H1 (cell line): ENCODE measurements at regions not wholly inside any gene's neighbourhood (a gene's known extent, or its start where the extent isn't known, plus 50 kb on each side); places are given as distances from the start of the nearest gene placed in this dataset.
"Not testable (repeated sequence)": the region's sequence is repeated elsewhere in the genome, so short reads cannot be mapped to it uniquely, and the experiment has no call there.

Experiments used
- CTCF ChIA-PET: fragments of 300-600 bp; sonication (Branson Sonifier 250); formaldehyde crosslinking; loops from one replicate; lab custom pipeline; 2021; ENCODE audit not compliant: partially characterized antibody; lab: Charles Lee
- POLR2A ChIA-PET: fragments of 300-600 bp; sonication (Branson Sonifier 250); formaldehyde crosslinking; loops from one replicate; lab custom pipeline; 2021; ENCODE audit warnings: inconsistent platforms; ENCODE audit not compliant: partially characterized antibody; lab: Charles Lee
- DNase-seq, 2 experiments: peaks; one replicate each; pipeline versions ENCODE4 v3.0.0 to v3.0.0-alpha.2; 2010 to 2022; ENCODE audit warnings: low spot score in 2 of 2, low read depth in 1 of 2, mixed read lengths in 1 of 2
- FAIRE-seq: peaks from 2 replicates; lab custom pipeline; 2011; peaks lifted over from hg19 to GRCh38; lab: Jason Lieb, UNC
- H2AFZ ChIP-seq: 2 replicates; pipeline ENCODE4 v1.8.1; 2012; ENCODE audit warnings: low read length, inconsistent platforms
- H2AK5ac ChIP-seq: 2 replicates; pipeline ENCODE4 v1.6.1; 2013; ENCODE audit warnings: low read depth, low read length
- H2BK120ac ChIP-seq: replicated peaks from 2 replicates; pipeline ENCODE3; 2013; ENCODE audit warnings: low read depth, low read length, inconsistent platforms
- H2BK12ac ChIP-seq: 2 replicates; pipeline ENCODE4 v1.6.1; 2013; ENCODE audit warnings: low read depth, low read length
- H2BK15ac ChIP-seq: 2 replicates; pipeline ENCODE4 v1.6.1; 2013; ENCODE audit warnings: low read length
- H2BK20ac ChIP-seq: 2 replicates; pipeline ENCODE4 v1.6.1; 2013; ENCODE audit warnings: low read length
- H2BK5ac ChIP-seq: 2 replicates; pipeline ENCODE4 v1.6.1; 2013; ENCODE audit warnings: low read depth, low read length
- H3K14ac ChIP-seq: 2 replicates; pipeline ENCODE4 v1.6.1; 2013; ENCODE audit warnings: inconsistent platforms; ENCODE audit not compliant: insufficient read length
- H3K18ac ChIP-seq: 2 replicates; pipeline ENCODE4 v1.6.1; 2013; ENCODE audit warnings: low read length; ENCODE audit errors: extremely low read depth
- H3K23ac ChIP-seq: 2 replicates; pipeline ENCODE4 v1.6.1; 2013; ENCODE audit warnings: inconsistent platforms; ENCODE audit not compliant: insufficient read length
- H3K23me2 ChIP-seq: 2 replicates; pipeline ENCODE4 v1.6.1; 2013; ENCODE audit warnings: low read depth, low read length
- H3K27ac ChIP-seq: 2 replicates; pipeline ENCODE4 v1.6.1; 2011; ENCODE audit warnings: low read depth, low read length, inconsistent platforms
- H3K27me3 ChIP-seq, 4 experiments: replicated peaks in 1 of 4; 1 replicate in 1 of 4; 2 replicates in 3 of 4; pipeline versions ENCODE4 v1.6.1 to v1.8.1; 2011 to 2013; ENCODE audit warnings: low read length in 3 of 4, mild to moderate bottlenecking in 3 of 4, inconsistent platforms in 2 of 4, mixed read lengths in 2 of 4, moderate library complexity in 1 of 4; ENCODE audit not compliant: control insufficient read depth in 3 of 4, insufficient read depth in 3 of 4; ENCODE audit errors: extremely low read depth in 1 of 4
- H3K36me3 ChIP-seq, 4 experiments: 2 replicates each; pipeline versions ENCODE4 v1.6.1 to v1.8.1; 2011 to 2013; ENCODE audit warnings: mild to moderate bottlenecking in 4 of 4, low read length in 3 of 4, moderate library complexity in 2 of 4, control low read depth in 1 of 4, inconsistent platforms in 1 of 4; ENCODE audit not compliant: insufficient read depth in 4 of 4, control insufficient read depth in 2 of 4
- H3K4ac ChIP-seq: replicated peaks from 2 replicates; pipeline ENCODE3; 2013; ENCODE audit warnings: low read length, low read depth, mixed read lengths, inconsistent platforms; ENCODE audit not compliant: insufficient read length
- H3K4me1 ChIP-seq, 4 experiments: replicated peaks in 1 of 4; 1 replicate in 1 of 4; 2 replicates in 3 of 4; pipeline versions ENCODE4 v1.6.1 to v1.8.1; 2011 to 2013; ENCODE audit warnings: low read length in 3 of 4, inconsistent platforms in 2 of 4, mixed read lengths in 1 of 4; ENCODE audit not compliant: insufficient read depth in 4 of 4, control insufficient read depth in 3 of 4
- H3K4me2 ChIP-seq, 2 experiments: 2 replicates each; pipeline versions ENCODE4 v1.6.1 to v1.8.1; 2011 to 2013; ENCODE audit warnings: low read depth in 2 of 2, low read length in 2 of 2, control low read depth in 1 of 2, inconsistent platforms in 1 of 2, mild to moderate bottlenecking in 1 of 2; ENCODE audit not compliant: insufficient read depth in 1 of 2
- H3K4me3 ChIP-seq, 4 experiments: fragments of 200-600, 300-600 bp in 1 of 4; sonication (generic), shearing (Covaris generic), sonication (Bioruptor Twin) in 1 of 4; 2 replicates each; pipeline versions ENCODE4 v1.5.1 to v1.8.1; 2011 to 2016; ENCODE audit warnings: low read length in 4 of 4, low read depth in 3 of 4, control low read depth in 2 of 4, inconsistent platforms in 2 of 4, mild to moderate bottlenecking in 2 of 4, mixed read lengths in 1 of 4, moderate library complexity in 1 of 4; ENCODE audit not compliant: insufficient read depth in 2 of 4; ENCODE audit errors: extremely low read depth in 1 of 4
- H3K56ac ChIP-seq: replicated peaks from 2 replicates; pipeline ENCODE3; 2013; ENCODE audit warnings: low read depth, mild to moderate bottlenecking, mixed read lengths, low read length, inconsistent platforms; ENCODE audit not compliant: insufficient read length
- H3K79me1 ChIP-seq: 2 replicates; pipeline ENCODE4 v1.6.1; 2013; ENCODE audit warnings: low read depth, low read length, control low read depth
- H3K79me2 ChIP-seq, 2 experiments: 2 replicates each; pipeline versions ENCODE4 v1.6.1 to v1.8.1; 2012 to 2013; ENCODE audit warnings: low read length in 2 of 2, mild to moderate bottlenecking in 2 of 2, inconsistent platforms in 1 of 2; ENCODE audit not compliant: insufficient read depth in 2 of 2, control insufficient read depth in 1 of 2
- H3K9ac ChIP-seq, 4 experiments: replicated peaks in 1 of 4; 1 replicate in 1 of 4; 2 replicates in 3 of 4; pipeline versions ENCODE4 v1.6.1 to v1.8.1; 2011 to 2013; ENCODE audit warnings: low read depth in 3 of 4, low read length in 3 of 4, control low read depth in 2 of 4, mild to moderate bottlenecking in 2 of 4, moderate library complexity in 2 of 4, inconsistent platforms in 1 of 4; ENCODE audit errors: extremely low read depth in 1 of 4
- H3K9me3 ChIP-seq, 2 experiments: 2 replicates each; pipeline versions ENCODE4 v1.6.1 to v1.8.1; 2012 to 2013; ENCODE audit warnings: mild to moderate bottlenecking in 2 of 2, moderate library complexity in 2 of 2, control low read depth in 1 of 2, inconsistent platforms in 1 of 2, low read depth in 1 of 2, low read length in 1 of 2, mixed read lengths in 1 of 2; ENCODE audit not compliant: insufficient read depth in 2 of 2
- H4K20me1 ChIP-seq, 2 experiments: replicated peaks in 1 of 2; 2 replicates each; pipeline versions ENCODE3 to v1.8.1; 2011 to 2013; ENCODE audit warnings: inconsistent platforms in 2 of 2, low read length in 2 of 2, mild to moderate bottlenecking in 1 of 2; ENCODE audit not compliant: insufficient read depth in 2 of 2, control insufficient read depth in 1 of 2
- H4K5ac ChIP-seq: 2 replicates; pipeline ENCODE4 v1.6.1; 2013; ENCODE audit warnings: low read length, low read depth, mixed read lengths, inconsistent platforms; ENCODE audit not compliant: insufficient read length
- H4K8ac ChIP-seq: 2 replicates; pipeline ENCODE4 v1.8.0; 2013; ENCODE audit warnings: mild to moderate bottlenecking, moderate library complexity, low read length, inconsistent platforms; ENCODE audit not compliant: insufficient read depth; ENCODE audit errors: extremely low read depth
- H4K91ac ChIP-seq: replicated peaks from 2 replicates; pipeline ENCODE3; 2013; ENCODE audit warnings: low read length, mixed read lengths, inconsistent platforms; ENCODE audit not compliant: insufficient read length
- WGBS, 2 experiments: shearing (Covaris generic) in 1 of 2; methylation state at CpG; one replicate each; pipeline versions ENCODE4 v1.1.6 to v1.1.7; 2013 to 2015; ENCODE audit warnings: low lambda C conversion rate in 2 of 2, mixed read lengths in 2 of 2, inconsistent platforms in 1 of 2, low coverage in 1 of 2, missing lambda C conversion rate in 1 of 2; ENCODE audit not compliant: insufficient replicate concordance in 2 of 2, insufficient coverage in 1 of 2, insufficient read length in 1 of 2; ENCODE audit errors: extremely low coverage in 1 of 2, missing lambda C conversion rate in 1 of 2; 5-methylcytosine and 5-hydroxymethylcytosine counted together

DNA sequence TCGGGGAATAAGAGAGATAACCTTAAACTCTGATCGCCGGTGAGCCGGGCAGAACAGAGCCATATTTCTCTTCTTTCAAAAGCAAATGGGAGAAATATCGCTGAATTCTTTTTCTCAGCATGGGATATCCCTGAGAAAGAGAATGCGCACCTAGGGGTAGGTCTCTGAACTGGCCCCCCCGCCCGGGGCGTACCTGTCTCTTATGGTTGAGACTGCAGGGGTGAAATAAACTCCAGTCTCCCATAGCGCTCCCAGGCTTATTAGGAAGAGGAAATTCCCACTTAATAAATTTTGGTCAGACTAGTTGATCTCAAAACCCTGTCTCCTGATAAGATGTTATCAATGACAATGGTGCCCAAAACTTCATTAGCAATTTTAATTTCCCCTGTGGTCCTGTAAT is 58.8 kb upstream of the ADAMTS5 start:
- H4K91ac ChIP-seq, H2BK12ac ChIP-seq, H2BK120ac ChIP-seq, H2BK15ac ChIP-seq, H3K23me2 ChIP-seq, H3K4me1 ChIP-seq, H3K56ac ChIP-seq, H2BK5ac ChIP-seq, H3K23ac ChIP-seq, FAIRE-seq, H2AFZ ChIP-seq, H3K79me1 ChIP-seq, H2BK20ac ChIP-seq, H3K79me2 ChIP-seq, H3K27me3 ChIP-seq, H3K14ac ChIP-seq, CTCF ChIA-PET, H3K9ac ChIP-seq, H3K18ac ChIP-seq, POLR2A ChIA-PET, H3K36me3 ChIP-seq, H3K4ac ChIP-seq, H2AK5ac ChIP-seq, H3K27ac ChIP-seq, H4K5ac ChIP-seq, H3K9me3 ChIP-seq, H4K8ac ChIP-seq, H4K20me1 ChIP-seq: not testable (repeated sequence)
- Histone ChIP-seq H3K4me2 (peak overlapping the region; percentile 42 to 43; a peak in 2 of 4 replicates), H3K4me3 (peak overlapping the region in 1 of 4 experiments; percentile 21; a peak in 1 of 8 replicates)
- DNase-seq, result peak in 1 of 2 experiments; percentile 45
- 13% methylated on average over 10 of the region's 10 CpGs; no CpG with 5 or more reads in 1 of the 2 experiments for WGBS, 2 experiments
